HG03457 (cell line): ENCODE measurements at regions not wholly inside any gene's neighbourhood (a gene's known extent, or its start where the extent isn't known, plus 50 kb on each side); places are given as distances from the start of the nearest gene placed in this dataset.

Source experiments
- ATAC-seq: cut with Tn5 transposase; IDR thresholded peaks from one replicate; pipeline ENCODE4 v1.9.1; 2021; ENCODE audit warnings: moderate number of reproducible peaks; ENCODE audit not compliant: unreplicated experiment

- ATAC-seq: no peak
Measured at GRCh38 chr2:146665800-146666199, 1179.0 kb upstream of the ACVR2A start.

DNA sequence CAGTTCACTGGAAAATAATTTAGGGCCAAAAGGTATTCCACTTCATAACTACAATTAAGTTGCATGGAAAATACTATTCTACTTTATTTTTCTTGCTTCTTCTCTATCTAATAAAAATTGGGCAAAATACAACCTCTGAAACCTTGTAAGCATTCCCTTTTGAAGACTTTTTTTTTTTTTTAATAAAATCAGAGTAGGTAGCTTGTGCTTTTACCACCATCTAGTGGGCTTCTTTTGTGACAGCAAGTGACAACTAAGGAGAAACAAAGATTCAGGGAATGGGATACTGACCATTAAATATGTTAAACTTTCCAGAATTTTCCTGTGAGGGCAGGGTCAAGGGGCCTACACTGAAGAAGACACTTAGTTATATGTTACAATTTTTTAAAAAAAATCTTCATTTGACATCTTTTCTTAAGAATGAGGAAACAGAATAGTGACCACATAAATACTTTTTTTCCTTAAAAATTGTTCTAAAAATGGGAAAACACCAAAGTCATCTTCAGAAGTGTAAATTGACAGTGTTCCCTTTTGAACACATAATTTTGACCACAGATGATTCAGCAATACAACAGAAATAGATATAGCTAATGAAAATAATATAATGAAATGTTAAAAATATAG lies 1183.2 kb upstream of the ACVR2A start:
- ATAC-seq: no peak

DNA sequence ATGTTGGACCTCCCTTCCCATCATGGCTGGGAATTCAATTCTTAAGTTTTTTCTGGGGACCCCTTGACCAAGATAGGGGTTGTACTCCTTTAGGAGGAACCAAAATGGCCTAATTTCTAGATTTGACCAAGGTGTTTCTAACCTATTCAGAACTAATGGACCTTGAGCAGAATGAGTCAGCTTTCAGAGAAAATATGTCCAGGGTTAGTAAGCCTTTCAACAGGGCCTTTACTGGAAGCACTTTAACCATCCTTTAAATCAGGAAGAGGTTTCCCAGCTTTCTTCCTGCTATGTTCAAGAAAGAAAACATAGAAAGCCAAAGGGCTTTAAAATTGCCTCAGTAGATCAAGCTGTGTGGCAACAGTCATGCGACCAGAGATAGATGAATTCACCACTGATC lies 1184.9 kb upstream of the ACVR2A start:
- no peak for ATAC-seq

DNA sequence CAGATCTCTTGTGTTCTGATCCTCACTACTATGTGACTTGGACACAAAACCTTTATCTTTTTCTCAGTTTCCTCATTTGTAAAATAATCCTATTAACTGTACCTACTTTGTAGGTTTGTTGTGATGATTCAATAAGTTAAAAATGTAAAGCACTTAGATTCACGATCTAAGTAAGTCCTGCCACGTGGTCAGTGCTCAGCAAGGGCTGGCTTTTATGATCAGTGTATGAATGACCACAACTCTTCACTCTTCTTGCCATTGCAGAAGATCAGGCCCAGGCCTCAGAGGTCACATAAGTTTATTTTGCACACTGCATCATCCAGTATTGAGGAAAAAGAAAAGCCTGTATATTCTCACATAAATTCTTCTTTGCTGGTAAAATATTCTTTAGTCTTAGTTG lies 1192.5 kb upstream of the ACVR2A start:
- ATAC-seq: no peak

DNA sequence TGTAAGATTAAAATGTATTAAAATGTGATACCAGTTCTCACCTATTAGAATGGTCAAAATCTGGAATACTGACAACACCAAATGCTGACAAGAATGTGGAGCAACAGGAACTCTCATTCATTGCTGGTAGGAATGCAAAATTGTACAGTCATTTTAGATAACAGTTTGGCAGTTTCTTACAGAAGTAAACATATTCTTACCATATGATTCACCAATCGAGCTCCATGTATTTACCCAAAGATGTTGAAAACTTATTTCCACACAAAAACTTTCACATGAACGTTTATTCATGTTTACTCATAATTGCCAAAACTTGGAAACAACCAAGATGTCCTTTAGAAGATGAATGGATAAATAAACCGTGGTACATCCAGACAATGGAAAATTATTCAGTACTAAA lies 1193.5 kb upstream of the ACVR2A start:
- ATAC-seq: no peak

GRCh38 chr2:146642066-146642465 lies 1202.8 kb upstream of the ACVR2A start:
- no peak for ATAC-seq

DNA sequence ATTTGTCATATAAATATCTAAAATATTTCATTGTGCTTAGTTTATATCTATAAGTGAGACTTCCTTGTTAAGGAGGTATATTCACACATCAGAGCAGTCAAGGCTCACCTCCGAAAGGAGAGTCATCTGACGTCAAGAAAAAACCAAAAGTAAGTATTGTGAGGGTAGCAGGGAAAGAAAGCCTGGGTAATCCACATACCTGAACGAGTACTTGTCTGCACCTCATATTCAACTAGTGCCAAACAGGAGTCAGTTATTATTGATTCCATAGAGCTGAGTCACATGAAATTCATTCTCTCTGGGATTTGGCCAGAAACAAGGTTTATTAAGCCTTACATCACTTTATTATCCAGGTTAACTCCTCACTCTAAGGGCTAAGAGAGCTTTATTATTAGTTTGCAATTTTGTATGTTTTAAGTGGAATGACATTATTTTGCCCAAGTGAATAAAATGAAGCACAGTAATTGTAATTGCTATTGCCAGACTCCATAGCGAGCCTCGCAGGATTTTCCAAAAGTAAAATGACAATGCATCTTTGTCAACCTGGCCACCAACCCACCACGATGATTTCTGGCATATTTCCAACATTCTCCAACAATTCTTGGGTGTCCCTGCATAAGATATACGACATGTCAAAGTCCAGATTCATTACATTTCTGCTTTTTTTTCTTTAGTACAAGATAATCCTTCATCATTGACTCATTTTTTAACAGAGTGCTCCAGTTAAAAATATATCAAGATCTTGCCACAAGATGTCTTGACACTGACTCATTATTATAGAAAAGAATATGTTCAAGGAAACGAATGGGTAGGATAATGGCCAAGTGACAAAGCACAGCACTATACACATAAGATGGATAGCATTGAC lies 1210.4 kb upstream of the ACVR2A start:
- ATAC-seq: no peak

GRCh38 chr2:146633159-146633558 lies 1211.7 kb upstream of the ACVR2A start:
- no peak for ATAC-seq

DNA sequence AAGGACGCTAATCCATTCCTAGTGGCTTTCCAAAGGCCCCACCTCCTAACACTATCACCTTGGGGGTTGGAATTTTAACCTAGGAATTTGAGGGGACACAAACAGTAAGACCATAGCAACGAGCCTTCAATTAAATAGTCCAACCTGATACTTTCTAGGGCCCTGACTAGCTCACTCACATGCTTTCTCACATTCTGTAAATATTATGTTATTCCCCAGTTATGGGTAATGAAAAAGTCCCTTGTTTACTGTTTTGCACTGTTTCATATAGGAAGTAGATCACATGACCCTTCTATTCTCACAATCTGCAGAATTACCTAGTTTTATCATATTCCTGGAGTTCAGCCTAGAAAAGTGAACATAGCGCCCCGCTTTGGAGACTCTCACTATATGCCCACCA lies 1212.1 kb upstream of the ACVR2A start:
- no peak for ATAC-seq

GRCh38 chr2:146624430-146625160 lies 1220.2 kb upstream of the ACVR2A start:
- no peak for ATAC-seq

DNA sequence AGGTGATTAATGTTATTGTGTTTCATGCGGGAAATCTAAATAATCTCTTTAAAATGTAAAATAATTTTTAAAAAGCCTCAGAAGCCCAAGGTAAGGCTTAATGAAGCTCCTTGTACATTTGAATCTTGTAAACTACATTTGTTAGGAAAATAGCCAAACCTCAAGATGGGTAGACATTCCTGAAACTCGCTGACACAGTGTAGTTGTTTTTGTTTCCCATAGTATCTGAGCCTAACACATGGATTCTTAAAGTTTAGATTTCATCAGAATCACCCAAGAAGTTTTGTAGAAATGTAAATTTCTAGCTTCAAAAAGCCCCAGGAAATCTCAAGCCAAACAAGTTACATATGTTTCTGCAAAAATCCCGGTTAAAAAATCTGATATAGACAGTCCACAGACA lies 1221.1 kb upstream of the ACVR2A start:
- ATAC-seq: no peak

DNA sequence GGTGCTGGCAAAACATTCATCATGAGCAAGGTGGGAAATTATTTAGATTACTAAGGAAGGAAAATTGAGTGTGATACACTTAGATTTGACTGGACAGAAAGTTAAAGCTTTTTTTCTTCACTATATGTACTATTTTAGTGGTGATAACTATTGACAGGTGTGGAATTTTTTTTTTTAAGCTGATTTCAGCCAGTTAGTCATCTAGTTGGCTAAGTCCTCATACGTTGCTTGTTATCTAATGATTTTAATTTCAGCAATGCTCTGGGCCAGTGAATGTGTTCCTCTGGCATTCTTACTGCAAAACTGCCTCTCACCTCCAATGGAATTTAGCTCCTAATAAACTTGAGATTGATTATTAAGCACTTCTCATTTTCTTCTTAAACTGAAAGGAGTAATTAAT lies 1223.2 kb upstream of the ACVR2A start:
- no peak for ATAC-seq

- no peak for ATAC-seq
Measured at GRCh38 chr2:146615778-146616177, 1229.1 kb upstream of the ACVR2A start.

DNA sequence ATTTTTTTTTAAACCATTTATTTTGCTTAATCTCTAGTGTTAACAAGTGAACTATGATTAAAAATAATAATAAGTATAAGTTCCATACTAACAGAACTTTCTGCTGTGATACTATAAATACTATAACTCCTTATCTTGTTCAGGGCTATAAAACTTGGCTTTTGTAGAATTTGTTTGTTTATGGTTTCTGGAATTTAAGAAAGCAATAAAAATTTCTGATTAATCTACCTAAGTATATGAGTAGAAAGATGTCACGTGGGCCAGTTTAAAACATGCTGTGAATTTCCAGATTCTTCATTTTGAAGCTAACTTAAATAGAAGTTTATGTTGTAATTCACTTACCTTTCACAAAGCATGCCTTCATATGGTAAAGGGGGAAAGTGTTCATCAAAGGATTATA lies 1236.3 kb upstream of the ACVR2A start:
- ATAC-seq: no peak

DNA sequence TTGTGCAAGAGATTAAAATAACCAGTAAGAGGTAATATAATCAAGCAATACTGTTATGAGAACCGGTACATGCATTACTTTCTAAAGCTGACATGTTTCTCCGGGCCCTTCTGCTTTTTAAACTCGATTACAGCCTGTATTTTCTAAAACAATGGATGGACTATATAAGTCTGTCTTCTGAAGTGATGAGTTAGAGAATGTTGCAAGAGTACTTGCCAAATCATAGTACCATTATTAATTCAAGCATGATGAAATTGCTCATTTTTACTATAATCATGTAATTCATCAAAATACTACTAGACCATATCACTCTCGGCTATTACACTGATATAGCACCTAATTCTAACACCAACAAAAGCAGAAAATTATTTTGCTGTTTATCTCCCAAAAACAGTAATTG lies 1240.3 kb upstream of the ACVR2A start:
- no peak for ATAC-seq

- ATAC-seq: no peak
Measured at GRCh38 chr2:146602856-146603255, 1242.0 kb upstream of the ACVR2A start.

- no peak for ATAC-seq
Measured at GRCh38 chr2:146602383-146602782, 1242.4 kb upstream of the ACVR2A start.

DNA sequence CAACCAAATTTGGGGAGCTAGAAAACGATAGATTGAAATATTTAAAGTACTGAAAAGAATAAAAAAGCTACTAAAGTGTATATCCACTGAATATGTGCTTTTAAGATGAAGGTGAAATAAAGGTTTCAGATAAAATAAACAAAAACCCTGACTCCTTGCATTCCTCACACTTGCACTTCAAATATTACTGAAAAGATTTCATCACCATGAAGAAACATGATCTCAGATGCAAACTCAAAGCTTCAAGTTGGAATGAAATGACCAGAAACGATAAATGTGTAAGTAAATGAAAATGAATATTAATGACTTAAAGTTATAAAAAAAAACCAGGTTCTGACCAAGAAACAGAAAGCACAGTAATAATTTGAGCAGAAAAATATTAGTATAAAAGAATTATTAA lies 1246.0 kb upstream of the ACVR2A start:
- no peak for ATAC-seq

DNA sequence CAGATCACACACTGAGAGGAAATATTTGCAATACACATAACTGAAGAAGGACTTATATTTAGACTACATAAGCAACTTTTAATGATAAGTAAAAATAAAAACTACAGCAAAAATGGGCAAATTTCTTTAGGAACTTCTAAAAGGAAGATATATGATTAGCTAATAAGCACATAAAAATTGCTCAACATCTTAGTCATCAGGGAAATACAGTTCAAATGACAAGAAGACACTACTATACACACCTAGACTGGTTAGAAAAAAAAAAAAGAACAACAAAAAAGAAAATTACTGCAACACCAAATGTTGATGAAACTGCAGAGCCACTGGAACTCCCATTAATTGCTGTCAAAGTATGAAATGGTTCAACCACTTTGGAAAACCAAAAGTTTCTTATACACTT lies 1247.5 kb upstream of the ACVR2A start:
- no peak for ATAC-seq

- no peak for ATAC-seq
Measured at GRCh38 chr2:146591908-146592307, 1252.9 kb upstream of the ACVR2A start.

DNA sequence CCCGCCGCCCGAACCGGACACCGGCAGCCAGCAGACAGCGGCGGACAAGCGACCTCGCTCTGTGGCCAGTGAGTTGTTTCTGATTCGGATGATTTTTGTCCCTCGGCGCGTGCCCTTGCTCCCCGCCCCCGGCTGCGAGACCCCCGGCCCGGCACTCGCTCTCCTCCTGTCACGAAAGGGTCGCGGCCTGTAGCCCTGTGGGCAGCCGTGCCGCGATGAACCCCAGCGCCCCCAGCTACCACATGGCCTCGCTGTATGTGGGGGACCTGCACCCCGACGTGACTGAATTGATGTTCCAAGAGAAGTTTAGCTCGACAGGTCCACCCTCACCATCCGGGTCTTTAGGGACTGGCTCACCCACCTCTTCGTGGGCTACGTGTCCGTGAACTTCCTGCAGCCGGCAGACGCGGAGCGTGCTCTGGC lies 1257.5 kb upstream of the ACVR2A start:
- no peak for ATAC-seq

DNA sequence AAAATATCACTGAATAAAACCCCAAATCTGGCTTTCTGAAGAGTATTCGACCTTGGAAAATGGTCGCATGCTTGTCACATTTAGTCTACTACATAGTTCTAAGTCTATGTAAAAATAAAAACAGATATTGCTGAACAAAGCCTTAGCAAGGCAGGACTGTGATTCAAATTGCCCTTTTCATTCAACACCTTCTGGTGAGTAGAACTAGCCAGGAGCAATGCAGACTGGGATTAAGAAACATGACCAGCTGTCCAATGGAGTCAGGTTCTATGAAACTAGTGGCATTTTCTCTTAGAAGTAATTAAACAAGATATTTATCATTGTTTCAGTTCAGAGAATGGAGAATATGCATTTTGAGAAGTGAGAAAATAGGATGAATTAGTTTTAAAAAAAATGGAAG lies 1260.5 kb upstream of the ACVR2A start:
- ATAC-seq: no peak
